Breast epithelium (tissue), 4 donors: ENCODE measurements at regions not wholly inside any gene's neighbourhood (a gene's known extent, or its start where the extent isn't known, plus 50 kb on each side); places are given as distances from the start of the nearest gene placed in this dataset.

Source experiments
- DNase-seq, 2 donors: peaks; one replicate each; pipeline ENCODE4 v3.0.0-alpha.2; 2019; ENCODE audit warnings: low spot score in 2 of 2
- H3K27ac ChIP-seq, 2 donors: fragments of 200-600 bp; sonication (generic) in 1 of 2; one replicate each; pipeline ENCODE4 v1.5.1; 2016 to 2019; ENCODE audit warnings: mild to moderate bottlenecking in 1 of 2
- H3K27me3 ChIP-seq, 2 donors: fragments of 200-600 bp; sonication (generic) in 1 of 2; one replicate each; pipeline versions ENCODE4 v1.5.1 to v1.6.0; 2017 to 2019; ENCODE audit warnings: control low read depth in 1 of 2, mild to moderate bottlenecking in 1 of 2
- H3K36me3 ChIP-seq: fragments of 200-600 bp; one replicate; pipeline ENCODE4 v1.5.1; 2019
- H3K4me1 ChIP-seq, 2 donors: fragments of 200-600 bp; sonication (generic); one replicate each; pipeline ENCODE4 v1.5.1; 2016 to 2019; ENCODE audit warnings: control low read depth in 1 of 2
- H3K4me3 ChIP-seq, 3 donors: fragments of 200-600 bp; sonication (generic); 1 replicate in 2 of 3; 2 replicates in 1 of 3; pipeline ENCODE4 v1.5.1; 2016 to 2019; ENCODE audit warnings: mild to moderate bottlenecking in 3 of 3, moderate library complexity in 2 of 3
- H3K9me3 ChIP-seq, 2 donors: fragments of 200-600 bp; sonication (generic) in 1 of 2; one replicate each; pipeline ENCODE4 v1.5.1; 2016 to 2019; ENCODE audit warnings: control low read depth in 1 of 2
- CTCF ChIP-seq, 3 donors: fragments of 450-650 bp; IDR thresholded peaks; one replicate each; pipeline ENCODE4 v1.5.1; 2016 to 2017; ENCODE audit warnings: antibody characterized with exemption in 3 of 3, mild to moderate bottlenecking in 3 of 3, moderate library complexity in 3 of 3
- POLR2A ChIP-seq: fragments of 450-650 bp; IDR thresholded peaks from one replicate; pipeline ENCODE4 v1.6.1; 2016; ENCODE audit warnings: antibody characterized with exemption, mild to moderate bottlenecking, moderate library complexity
- POLR2AphosphoS5 ChIP-seq, 3 donors: sonication (generic); formaldehyde crosslinking; IDR thresholded peaks; one replicate each; pipeline ENCODE4 v1.6.1; 2017; ENCODE audit warnings: antibody characterized with exemption in 3 of 3
- intact Hi-C: fragments of 100-400 bp; cut with DNase I; formaldehyde crosslinking; loops from one replicate; pipeline ENCODE4 v1.15.1; 2023; ENCODE audit warnings: low total_unique reads

DNA sequence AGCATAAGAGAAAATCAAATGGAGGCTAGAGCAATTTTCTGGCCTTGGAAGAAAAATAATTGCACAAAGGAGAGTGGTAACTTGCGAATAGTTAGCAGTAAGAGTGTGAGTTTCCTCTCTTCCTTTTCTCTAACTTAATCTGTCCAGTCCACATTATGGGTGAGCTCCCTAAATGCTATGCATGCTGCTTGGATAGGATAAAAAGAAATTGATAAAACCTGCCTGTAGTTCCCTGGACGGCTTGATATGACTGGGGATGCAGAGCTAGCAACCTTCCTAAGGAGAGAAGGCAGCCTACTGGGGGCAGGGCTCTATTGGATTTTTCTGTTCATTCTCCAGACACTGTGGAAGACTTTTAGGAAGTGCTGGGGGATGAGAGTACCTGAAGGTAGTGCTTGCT is 311.3 kb downstream of the LMO7 start:
- H3K4me3 ChIP-seq, result no peak overlapping the region
- intact Hi-C loops, result no loop called here
- H3K36me3 ChIP-seq, result no peaks in the 10 kb centered on the region
- TF ChIP-seq POLR2AphosphoS5 (IDR thresholded peaks at IDR 0.05) (no peak), CTCF (IDR thresholded peaks at IDR 0.05) (no peak)
- H3K9me3 ChIP-seq, result no peaks in the 10 kb centered on the region
- H3K27ac ChIP-seq, result no peak overlapping the region
- DNase-seq, result no peak
- no peaks in the 10 kb centered on the region for H3K27me3 ChIP-seq
- H3K4me1 ChIP-seq, result no peaks in the 10 kb centered on the region

DNA sequence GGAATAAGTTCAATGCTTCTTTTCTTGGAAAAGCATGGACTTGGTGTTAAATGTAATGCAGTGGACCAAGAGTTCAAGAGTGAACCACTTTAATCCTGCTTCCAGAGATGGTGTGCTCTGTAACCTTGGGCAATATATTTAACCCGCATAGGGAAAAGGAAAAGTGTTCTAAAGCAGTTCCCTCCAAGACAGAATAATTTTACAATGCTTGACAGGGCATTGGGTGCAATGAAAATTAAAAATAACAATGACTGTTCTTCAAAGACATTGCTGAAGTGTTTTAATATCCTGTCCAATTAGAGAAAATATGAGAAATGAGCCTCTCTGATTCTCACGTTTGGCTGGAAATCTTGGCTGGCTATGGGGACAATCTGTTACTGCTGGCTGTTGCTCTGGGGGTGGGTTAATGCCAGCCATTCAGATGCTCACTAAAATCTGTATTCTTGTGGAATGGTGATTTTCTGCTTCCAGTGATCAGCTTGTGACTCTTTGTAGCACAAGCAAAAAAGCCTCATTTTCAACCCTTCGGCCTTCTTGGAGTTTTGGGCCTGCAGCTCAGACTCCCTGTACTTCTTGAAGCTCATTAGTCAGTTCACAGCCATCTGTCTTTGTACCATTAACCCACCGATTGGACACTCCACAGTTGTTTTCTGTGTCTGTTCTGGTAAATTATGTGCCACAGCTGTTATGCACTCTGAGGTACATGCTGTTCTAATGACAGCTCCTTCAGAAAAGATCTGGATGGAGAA is 310.6 kb downstream of the LMO7 start:
- TF ChIP-seq POLR2A, result no peak
- no peak for TF ChIP-seq POLR2AphosphoS5 (IDR thresholded peaks at IDR 0.05)
- TF ChIP-seq CTCF (IDR thresholded peaks at IDR 0.05), result no peak
- H3K4me1 ChIP-seq, result no peaks in the 10 kb centered on the region
- H3K36me3 ChIP-seq, result no peaks in the 10 kb centered on the region
- no peaks in the 10 kb centered on the region for H3K27me3 ChIP-seq
- no peak overlapping the region for H3K27ac ChIP-seq
- no peak for DNase-seq
- no peaks in the 10 kb centered on the region for H3K9me3 ChIP-seq
- H3K4me3 ChIP-seq, result no peak overlapping the region
- intact Hi-C loops, result no loop called here

DNA sequence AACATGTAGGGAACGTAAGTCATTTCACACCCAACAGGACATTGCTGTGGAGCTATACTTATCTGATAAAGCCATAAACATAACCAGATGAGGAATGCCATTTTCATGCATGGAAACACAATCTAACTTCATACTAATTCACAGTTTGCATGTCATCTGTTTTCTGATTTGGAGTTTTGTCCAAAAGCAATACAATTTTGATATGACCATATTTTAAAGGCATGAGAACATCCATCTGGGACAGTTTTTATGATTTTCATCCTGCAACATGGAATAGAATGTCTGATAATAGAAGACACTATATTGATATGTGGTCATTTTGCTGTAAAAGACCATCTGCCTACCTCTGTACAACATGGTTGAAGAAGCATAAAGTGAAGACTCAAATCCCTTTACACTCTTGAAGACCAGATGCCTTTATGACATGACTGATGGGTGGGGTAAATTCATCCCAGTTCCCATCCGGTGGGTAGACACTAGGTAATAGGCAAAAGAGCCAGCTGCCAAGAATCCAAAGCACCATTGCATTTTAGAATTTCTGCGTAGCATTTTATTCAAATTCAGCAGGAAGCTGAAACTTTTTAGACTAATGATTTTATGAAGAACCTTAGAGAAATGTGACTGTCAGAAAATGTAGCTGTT is 309.8 kb downstream of the LMO7 start:
- intact Hi-C loops, result no loop called here
- no peaks in the 10 kb centered on the region for H3K36me3 ChIP-seq
- H3K9me3 ChIP-seq, result no peaks in the 10 kb centered on the region
- H3K4me1 ChIP-seq, result no peaks in the 10 kb centered on the region
- TF ChIP-seq POLR2A (no peak), POLR2AphosphoS5 (IDR thresholded peaks at IDR 0.05) (no peak), CTCF (IDR thresholded peaks at IDR 0.05) (no peak)
- no peaks in the 10 kb centered on the region for H3K27me3 ChIP-seq
- no peak overlapping the region for H3K27ac ChIP-seq
- no peak overlapping the region for H3K4me3 ChIP-seq
- DNase-seq, result no peak

- no peak overlapping the region for H3K27ac ChIP-seq
- TF ChIP-seq POLR2AphosphoS5 (IDR thresholded peaks at IDR 0.05) (no peak), CTCF (IDR thresholded peaks at IDR 0.05) (no peak), POLR2A (no peak)
- no peaks in the 10 kb centered on the region for H3K27me3 ChIP-seq
- intact Hi-C loops, result no loop called here
- no peaks in the 10 kb centered on the region for H3K36me3 ChIP-seq
- DNase-seq, result no peak
- H3K4me3 ChIP-seq, result no peak overlapping the region
- no peaks in the 10 kb centered on the region for H3K4me1 ChIP-seq
- H3K9me3 ChIP-seq, result no peaks in the 10 kb centered on the region
Observed at GRCh38 chr13:75938811-75939560, 302.9 kb downstream of the LMO7 start.

GRCh38 chr13:75936791-75937190 is 300.7 kb downstream of the LMO7 start:
- no peak overlapping the region for H3K4me3 ChIP-seq
- intact Hi-C loops, result no loop called here
- TF ChIP-seq POLR2A (no peak), POLR2AphosphoS5 (IDR thresholded peaks at IDR 0.05) (no peak), CTCF (IDR thresholded peaks at IDR 0.05) (no peak)
- H3K27ac ChIP-seq, result no peak overlapping the region
- no peaks in the 10 kb centered on the region for H3K9me3 ChIP-seq
- no peaks in the 10 kb centered on the region for H3K27me3 ChIP-seq
- no peaks in the 10 kb centered on the region for H3K4me1 ChIP-seq
- DNase-seq, result no peak
- H3K36me3 ChIP-seq, result no peaks in the 10 kb centered on the region
